ENCODE measurements at regions not wholly inside any gene's neighbourhood (a gene's known extent, or its start where the extent isn't known, plus 50 kb on each side); places are given as distances from the start of the nearest gene placed in this dataset.

- Histone ChIP-seq H3K4me1 (no peaks in the 10 kb centered on the region), H3K27me3 (no peaks in the 10 kb centered on the region), H3K27ac (no peak overlapping the region), H3K36me3 (no peaks in the 10 kb centered on the region), H3K9me3 (no peaks in the 10 kb centered on the region), H3K4me3 (no peak overlapping the region)
- TF ChIP-seq, protein P1, sequence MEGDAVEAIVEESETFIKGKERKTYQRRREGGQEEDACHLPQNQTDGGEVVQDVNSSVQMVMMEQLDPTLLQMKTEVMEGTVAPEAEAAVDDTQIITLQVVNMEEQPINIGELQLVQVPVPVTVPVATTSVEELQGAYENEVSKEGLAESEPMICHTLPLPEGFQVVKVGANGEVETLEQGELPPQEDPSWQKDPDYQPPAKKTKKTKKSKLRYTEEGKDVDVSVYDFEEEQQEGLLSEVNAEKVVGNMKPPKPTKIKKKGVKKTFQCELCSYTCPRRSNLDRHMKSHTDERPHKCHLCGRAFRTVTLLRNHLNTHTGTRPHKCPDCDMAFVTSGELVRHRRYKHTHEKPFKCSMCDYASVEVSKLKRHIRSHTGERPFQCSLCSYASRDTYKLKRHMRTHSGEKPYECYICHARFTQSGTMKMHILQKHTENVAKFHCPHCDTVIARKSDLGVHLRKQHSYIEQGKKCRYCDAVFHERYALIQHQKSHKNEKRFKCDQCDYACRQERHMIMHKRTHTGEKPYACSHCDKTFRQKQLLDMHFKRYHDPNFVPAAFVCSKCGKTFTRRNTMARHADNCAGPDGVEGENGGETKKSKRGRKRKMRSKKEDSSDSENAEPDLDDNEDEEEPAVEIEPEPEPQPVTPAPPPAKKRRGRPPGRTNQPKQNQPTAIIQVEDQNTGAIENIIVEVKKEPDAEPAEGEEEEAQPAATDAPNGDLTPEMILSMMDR (IDR thresholded peaks at IDR 0.05): no peak
- DNase-seq (ENCODE audit: low spot score): no peak
Measured at GRCh38 chr3:140767566-140767965, 89.7 kb downstream of the TRIM42 start.

- Histone ChIP-seq H3K4me1 (no peaks in the 10 kb centered on the region), H3K27ac (no peak overlapping the region), H3K4me3 (no peak overlapping the region), H3K27me3 (no peaks in the 10 kb centered on the region), H3K36me3 (no peaks in the 10 kb centered on the region), H3K9me3 (no peaks in the 10 kb centered on the region)
- no peak for DNase-seq (ENCODE audit: low spot score)
- TF ChIP-seq, protein P1 (IDR thresholded peaks at IDR 0.05): no peak
Measured at GRCh38 chr3:140768941-140769340, 91.1 kb downstream of the TRIM42 start.

GRCh38 chr3:140769951-140770350 is 92.1 kb downstream of the TRIM42 start:
- DNase-seq (ENCODE audit: low spot score): no peak
- Histone ChIP-seq H3K9me3 (no peaks in the 10 kb centered on the region), H3K4me1 (no peaks in the 10 kb centered on the region), H3K27me3 (no peaks in the 10 kb centered on the region), H3K36me3 (no peaks in the 10 kb centered on the region), H3K27ac (no peak overlapping the region), H3K4me3 (no peak overlapping the region)
- TF ChIP-seq, protein P1 (IDR thresholded peaks at IDR 0.05): no peak

- Histone ChIP-seq H3K4me1 (no peaks in the 10 kb centered on the region), H3K27me3 (no peaks in the 10 kb centered on the region), H3K4me3 (no peak overlapping the region), H3K27ac (no peak overlapping the region), H3K36me3 (no peaks in the 10 kb centered on the region), H3K9me3 (no peaks in the 10 kb centered on the region)
- no peak for DNase-seq (ENCODE audit: low spot score)
- TF ChIP-seq, protein P1 (IDR thresholded peaks at IDR 0.05): no peak
Measured at GRCh38 chr3:140770977-140771667, 93.3 kb downstream of the TRIM42 start.

DNA sequence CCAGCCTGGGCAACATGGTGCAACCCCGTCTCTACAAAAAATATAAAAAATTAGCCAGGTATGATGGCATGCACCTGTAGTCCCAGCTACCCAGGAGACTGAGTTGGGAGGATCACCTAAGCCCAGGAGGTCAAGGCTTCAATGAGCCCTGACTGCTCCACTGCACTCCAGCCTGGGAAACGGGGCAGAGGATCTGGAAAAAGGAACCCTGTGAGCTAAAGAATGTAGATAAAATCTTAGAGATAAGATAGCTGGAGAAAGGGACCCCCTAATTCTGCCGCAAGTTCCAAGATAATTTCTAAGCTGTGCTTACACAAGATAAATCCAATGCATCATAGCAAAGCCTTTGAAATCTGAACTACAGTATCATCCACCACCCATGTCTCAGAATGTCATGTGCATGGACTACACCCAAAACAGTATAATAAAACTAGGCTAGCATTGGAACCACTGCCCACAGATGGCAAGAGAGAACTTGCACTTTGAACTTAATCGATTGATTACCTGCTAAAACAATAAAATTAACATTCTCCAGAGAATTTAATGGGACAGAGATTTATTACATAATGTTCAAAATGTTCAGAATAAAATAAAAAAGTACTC is 99.9 kb downstream of the TRIM42 start:
- H3K36me3 ChIP-seq: no peaks in the 10 kb centered on the region
- H3K4me3 ChIP-seq: no peak overlapping the region
- no peaks in the 10 kb centered on the region for H3K9me3 ChIP-seq
- no peaks in the 10 kb centered on the region for H3K4me1 ChIP-seq
- DNase-seq (ENCODE audit: low spot score): no peak
- H3K27ac ChIP-seq: no peak overlapping the region
- TF ChIP-seq, protein P1 (IDR thresholded peaks at IDR 0.05): no peak
- H3K27me3 ChIP-seq: no peaks in the 10 kb centered on the region
